ENCODE measurements at regions not wholly inside any gene's neighbourhood (a gene's known extent, or its start where the extent isn't known, plus 50 kb on each side); places are given as distances from the start of the nearest gene placed in this dataset.

DNA sequence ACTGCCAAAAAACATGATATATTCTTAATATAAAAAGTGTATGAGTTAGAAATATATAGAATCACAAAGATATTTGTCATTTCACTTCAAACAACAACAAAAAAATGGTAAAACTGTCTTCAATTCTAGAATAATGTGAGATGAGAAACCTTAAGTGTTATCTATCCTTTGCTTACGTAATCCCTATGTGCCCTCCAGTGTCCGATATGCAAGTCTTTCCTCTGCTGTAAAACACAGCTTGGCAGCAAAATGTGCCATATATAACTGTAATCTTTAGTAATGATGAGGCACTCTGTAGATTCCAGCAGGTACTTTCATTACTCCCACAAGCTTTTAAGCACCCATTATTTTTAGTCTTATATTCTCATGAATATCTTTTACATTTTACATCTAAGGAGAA, 555.1 kb upstream of the FRG1 start:
- Histone ChIP-seq H3K79me2 (ENCODE audit: low read length) (no peaks in the 10 kb centered on the region), H3K36me3 (replicated peaks; ENCODE audit: insufficient read depth, low read length) (no peaks in the 10 kb centered on the region), H3K9me3 (replicated peaks; ENCODE audit: insufficient read depth, low read length) (no peaks in the 10 kb centered on the region), H4K20me1 (ENCODE audit: insufficient read depth, low read length) (no peaks in the 10 kb centered on the region), H3F3A (ENCODE audit: insufficient read depth, low read length) (no peaks in the 10 kb centered on the region), H3K4me3 (ENCODE audit: low read length) (no peak overlapping the region), H3K9ac (ENCODE audit: low read length) (no peak overlapping the region), H3K9me2 (replicated peaks; ENCODE audit: insufficient read depth, low read length) (no peaks in the 10 kb centered on the region), H3K27ac (ENCODE audit: low read length) (no peak overlapping the region), H3K27me3 (replicated peaks; ENCODE audit: insufficient read depth, low read length) (no peaks in the 10 kb centered on the region), H2AFZ (ENCODE audit: low read length) (no peak overlapping the region), H3K4me2 (ENCODE audit: low read depth, low read length) (no peak overlapping the region), H3K4me1 (ENCODE audit: low read length) (no peaks in the 10 kb centered on the region)
- TF ChIP-seq, protein P1, sequence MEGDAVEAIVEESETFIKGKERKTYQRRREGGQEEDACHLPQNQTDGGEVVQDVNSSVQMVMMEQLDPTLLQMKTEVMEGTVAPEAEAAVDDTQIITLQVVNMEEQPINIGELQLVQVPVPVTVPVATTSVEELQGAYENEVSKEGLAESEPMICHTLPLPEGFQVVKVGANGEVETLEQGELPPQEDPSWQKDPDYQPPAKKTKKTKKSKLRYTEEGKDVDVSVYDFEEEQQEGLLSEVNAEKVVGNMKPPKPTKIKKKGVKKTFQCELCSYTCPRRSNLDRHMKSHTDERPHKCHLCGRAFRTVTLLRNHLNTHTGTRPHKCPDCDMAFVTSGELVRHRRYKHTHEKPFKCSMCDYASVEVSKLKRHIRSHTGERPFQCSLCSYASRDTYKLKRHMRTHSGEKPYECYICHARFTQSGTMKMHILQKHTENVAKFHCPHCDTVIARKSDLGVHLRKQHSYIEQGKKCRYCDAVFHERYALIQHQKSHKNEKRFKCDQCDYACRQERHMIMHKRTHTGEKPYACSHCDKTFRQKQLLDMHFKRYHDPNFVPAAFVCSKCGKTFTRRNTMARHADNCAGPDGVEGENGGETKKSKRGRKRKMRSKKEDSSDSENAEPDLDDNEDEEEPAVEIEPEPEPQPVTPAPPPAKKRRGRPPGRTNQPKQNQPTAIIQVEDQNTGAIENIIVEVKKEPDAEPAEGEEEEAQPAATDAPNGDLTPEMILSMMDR (IDR thresholded peaks at IDR 0.05; ENCODE audit: low read length) = no peak
- TF ChIP-seq EZH2 (optimal IDR thresholded peaks at IDR 0.05; ENCODE audit: low read depth, low read length) = no peak
- no peak for TF ChIP-seq EZH2phosphoT487 (IDR thresholded peaks at IDR 0.05; ENCODE audit: low read length)
- no peak for DNase-seq

DNA sequence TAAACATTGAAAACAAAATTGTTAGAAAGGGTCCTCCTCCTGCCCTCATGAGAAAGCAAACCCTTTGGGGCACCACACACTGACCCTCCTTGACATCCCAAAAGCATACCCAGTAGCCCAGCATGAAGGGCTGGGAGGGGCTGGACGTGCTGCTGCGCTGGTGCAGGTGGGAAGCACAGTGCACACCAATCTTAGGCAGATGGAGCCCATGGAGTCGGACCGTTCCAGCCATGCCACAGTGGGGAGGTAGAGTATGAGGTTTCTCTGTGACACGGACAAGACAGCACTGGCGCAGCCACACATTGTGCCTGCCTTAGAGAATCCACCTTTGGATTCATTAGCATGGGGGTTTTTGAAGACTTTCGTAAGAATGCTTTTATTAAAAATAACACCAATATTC, 544.2 kb upstream of the FRG1 start:
- no peaks in the 10 kb centered on the region for H3K4me1 ChIP-seq (ENCODE audit: low read length)
- no peaks in the 10 kb centered on the region for H3K27me3 ChIP-seq (replicated peaks; ENCODE audit: insufficient read depth, low read length)
- TF ChIP-seq, protein P1 (IDR thresholded peaks at IDR 0.05; ENCODE audit: low read length) = no peak
- no peak for TF ChIP-seq EZH2 (optimal IDR thresholded peaks at IDR 0.05; ENCODE audit: low read depth, low read length)
- no peak for TF ChIP-seq EZH2phosphoT487 (IDR thresholded peaks at IDR 0.05; ENCODE audit: low read length)
- no peaks in the 10 kb centered on the region for H4K20me1 ChIP-seq (ENCODE audit: insufficient read depth, low read length)
- H3K36me3 ChIP-seq (replicated peaks; ENCODE audit: insufficient read depth, low read length) = no peaks in the 10 kb centered on the region
- no peaks in the 10 kb centered on the region for H3F3A ChIP-seq (ENCODE audit: insufficient read depth, low read length)
- no peaks in the 10 kb centered on the region for H3K9me2 ChIP-seq (replicated peaks; ENCODE audit: insufficient read depth, low read length)
- no peaks in the 10 kb centered on the region for H3K9me3 ChIP-seq (replicated peaks; ENCODE audit: insufficient read depth, low read length)
- no peak for DNase-seq
- no peak overlapping the region for H2AFZ ChIP-seq (ENCODE audit: low read length)
- H3K27ac ChIP-seq (ENCODE audit: low read length) = no peak overlapping the region
- H3K4me3 ChIP-seq (ENCODE audit: low read length) = no peak overlapping the region
- no peak overlapping the region for H3K4me2 ChIP-seq (ENCODE audit: low read depth, low read length)
- H3K79me2 ChIP-seq (ENCODE audit: low read length) = no peaks in the 10 kb centered on the region
- H3K9ac ChIP-seq (ENCODE audit: low read length) = no peak overlapping the region

DNA sequence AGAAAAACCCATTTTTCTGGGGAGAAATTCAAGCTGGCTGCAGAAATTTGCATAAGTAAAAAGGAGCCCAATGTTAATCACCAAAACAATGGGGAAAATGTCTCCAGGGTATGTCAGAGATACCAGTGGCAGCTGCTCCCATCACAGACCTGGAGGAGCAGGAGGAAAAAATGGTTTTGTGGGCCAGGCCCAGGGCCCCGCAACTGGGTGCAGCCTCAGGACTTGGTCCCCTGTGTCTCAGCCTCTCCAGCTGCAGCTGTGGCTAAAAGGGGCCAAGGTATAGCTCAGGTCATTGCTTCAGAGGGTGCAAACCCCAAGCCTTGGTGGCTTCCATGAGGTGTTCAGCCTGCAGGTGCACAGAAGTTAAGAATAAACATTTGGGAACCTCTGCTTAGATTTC, 536.4 kb upstream of the FRG1 start:
- Histone ChIP-seq H3K79me2 (ENCODE audit: low read length) (no peaks in the 10 kb centered on the region), H3K4me3 (ENCODE audit: low read length) (no peak overlapping the region), H4K20me1 (ENCODE audit: insufficient read depth, low read length) (no peaks in the 10 kb centered on the region), H3K4me2 (ENCODE audit: low read depth, low read length) (no peak overlapping the region), H3K27me3 (replicated peaks; ENCODE audit: insufficient read depth, low read length) (no peaks in the 10 kb centered on the region), H3K4me1 (ENCODE audit: low read length) (no peaks in the 10 kb centered on the region), H2AFZ (ENCODE audit: low read length) (no peak overlapping the region), H3F3A (ENCODE audit: insufficient read depth, low read length) (no peaks in the 10 kb centered on the region), H3K9me2 (replicated peaks; ENCODE audit: insufficient read depth, low read length) (no peaks in the 10 kb centered on the region), H3K9ac (ENCODE audit: low read length) (no peak overlapping the region), H3K36me3 (replicated peaks; ENCODE audit: insufficient read depth, low read length) (no peaks in the 10 kb centered on the region), H3K27ac (ENCODE audit: low read length) (no peak overlapping the region), H3K9me3 (replicated peaks; ENCODE audit: insufficient read depth, low read length) (no peaks in the 10 kb centered on the region)
- no peak for DNase-seq
- TF ChIP-seq, protein P1 (IDR thresholded peaks at IDR 0.05; ENCODE audit: low read length) = no peak
- no peak for TF ChIP-seq EZH2phosphoT487 (IDR thresholded peaks at IDR 0.05; ENCODE audit: low read length)
- TF ChIP-seq EZH2 (optimal IDR thresholded peaks at IDR 0.05; ENCODE audit: low read depth, low read length) = no peak
